NOMO-1 (cell line): ENCODE measurements at regions not wholly inside any gene's neighbourhood (a gene's known extent, or its start where the extent isn't known, plus 50 kb on each side); places are given as distances from the start of the nearest gene placed in this dataset.

Experiments
- DNase-seq, 2 experiments: peaks; one replicate each; lab custom pipeline; 2025; ENCODE audit not compliant: unreplicated experiment in 2 of 2; lab: John Stamatoyannopoulos, UW

- DNase-seq, result no peak
Observed at GRCh38 chr3:95399585-95399984, 1336.7 kb downstream of the NSUN3 start.

GRCh38 chr3:95401693-95402092 lies 1338.8 kb downstream of the NSUN3 start:
- no peak for DNase-seq

GRCh38 chr3:95407709-95408463 lies 1345.0 kb downstream of the NSUN3 start:
- no peak for DNase-seq

- no peak for DNase-seq
Observed at GRCh38 chr3:95408464-95408862, 1345.6 kb downstream of the NSUN3 start.

- DNase-seq, result no peak
Observed at GRCh38 chr3:95418251-95418650, 1355.4 kb downstream of the NSUN3 start.

- peak; percentile 52 to 74 for DNase-seq
Observed at GRCh38 chr3:95424279-95424678, 1361.4 kb downstream of the NSUN3 start.

GRCh38 chr3:95434491-95434890 lies 1371.6 kb downstream of the NSUN3 start:
- no peak for DNase-seq

- no peak for DNase-seq
Observed at GRCh38 chr3:95437409-95437808, 1374.5 kb downstream of the NSUN3 start.

GRCh38 chr3:95438274-95438673 lies 1375.4 kb downstream of the NSUN3 start:
- no peak for DNase-seq

- DNase-seq, result no peak
Observed at GRCh38 chr3:95442766-95443165, 1371.6 kb upstream of the EPHA6 start.

GRCh38 chr3:95449841-95450240 lies 1364.6 kb upstream of the EPHA6 start:
- DNase-seq, result no peak

GRCh38 chr3:95453242-95453641 lies 1361.2 kb upstream of the EPHA6 start:
- DNase-seq, result no peak

- no peak for DNase-seq
Observed at GRCh38 chr3:95456835-95457234, 1357.6 kb upstream of the EPHA6 start.

GRCh38 chr3:95459706-95460105 lies 1354.7 kb upstream of the EPHA6 start:
- DNase-seq, result no peak

- no peak for DNase-seq
Observed at GRCh38 chr3:95460274-95460673, 1354.1 kb upstream of the EPHA6 start.

GRCh38 chr3:95462161-95462560 lies 1352.2 kb upstream of the EPHA6 start:
- DNase-seq, result no peak

GRCh38 chr3:95464346-95464745 lies 1350.0 kb upstream of the EPHA6 start:
- DNase-seq, result no peak

- DNase-seq, result no peak
Observed at GRCh38 chr3:95468331-95468730, 1346.1 kb upstream of the EPHA6 start.

GRCh38 chr3:95474338-95474737 lies 1340.1 kb upstream of the EPHA6 start:
- no peak for DNase-seq

GRCh38 chr3:95476534-95476933 lies 1337.9 kb upstream of the EPHA6 start:
- no peak for DNase-seq

GRCh38 chr3:95506174-95506573 lies 1308.2 kb upstream of the EPHA6 start:
- DNase-seq, result no peak

- no peak for DNase-seq
Observed at GRCh38 chr3:95508124-95508523, 1306.3 kb upstream of the EPHA6 start.

- DNase-seq, result no peak
Observed at GRCh38 chr3:95511828-95512227, 1302.6 kb upstream of the EPHA6 start.
